Uterus (tissue), 2 donors: ENCODE measurements at regions not wholly inside any gene's neighbourhood (a gene's known extent, or its start where the extent isn't known, plus 50 kb on each side); places are given as distances from the start of the nearest gene placed in this dataset.

Experiments used
- POLR2A ChIP-seq, 2 donors: fragments of 450-650 bp; IDR thresholded peaks; one replicate each; pipeline ENCODE4 v1.6.1; 2016; ENCODE audit warnings: antibody characterized with exemption in 2 of 2, mild to moderate bottlenecking in 1 of 2, moderate library complexity in 1 of 2
- TF ChIP-seq, protein P1 (sequence below), 4 experiments: fragments of 200-600 bp in 2 of 4; fragments of 450-650 bp in 2 of 4; sonication (generic) in 2 of 4; IDR thresholded peaks; one replicate each; pipeline ENCODE4 v1.5.1; 2016 to 2019; ENCODE audit warnings: antibody characterized with exemption in 4 of 4, mild to moderate bottlenecking in 2 of 4, moderate library complexity in 1 of 4

DNA sequence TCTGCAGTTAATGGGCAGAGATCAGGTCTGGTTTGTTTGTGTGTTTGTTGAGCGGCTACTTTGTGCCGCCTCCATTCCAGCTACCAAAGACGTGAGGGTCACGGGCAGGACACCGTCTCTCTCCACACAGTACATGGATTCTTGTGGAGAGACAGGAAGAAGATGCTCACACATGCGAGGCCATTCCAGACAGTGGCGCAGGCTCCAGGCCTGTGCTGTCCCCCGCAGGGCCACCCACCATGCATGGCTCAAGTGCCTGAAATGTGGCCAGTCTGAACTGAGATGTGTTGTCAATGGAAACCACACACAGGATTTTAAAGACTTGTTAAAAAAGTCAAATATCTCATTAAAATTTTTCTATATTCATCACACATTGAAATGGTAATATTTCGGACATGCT is 848.3 kb downstream of the TBC1D22A start:
- TF ChIP-seq, protein P1, sequence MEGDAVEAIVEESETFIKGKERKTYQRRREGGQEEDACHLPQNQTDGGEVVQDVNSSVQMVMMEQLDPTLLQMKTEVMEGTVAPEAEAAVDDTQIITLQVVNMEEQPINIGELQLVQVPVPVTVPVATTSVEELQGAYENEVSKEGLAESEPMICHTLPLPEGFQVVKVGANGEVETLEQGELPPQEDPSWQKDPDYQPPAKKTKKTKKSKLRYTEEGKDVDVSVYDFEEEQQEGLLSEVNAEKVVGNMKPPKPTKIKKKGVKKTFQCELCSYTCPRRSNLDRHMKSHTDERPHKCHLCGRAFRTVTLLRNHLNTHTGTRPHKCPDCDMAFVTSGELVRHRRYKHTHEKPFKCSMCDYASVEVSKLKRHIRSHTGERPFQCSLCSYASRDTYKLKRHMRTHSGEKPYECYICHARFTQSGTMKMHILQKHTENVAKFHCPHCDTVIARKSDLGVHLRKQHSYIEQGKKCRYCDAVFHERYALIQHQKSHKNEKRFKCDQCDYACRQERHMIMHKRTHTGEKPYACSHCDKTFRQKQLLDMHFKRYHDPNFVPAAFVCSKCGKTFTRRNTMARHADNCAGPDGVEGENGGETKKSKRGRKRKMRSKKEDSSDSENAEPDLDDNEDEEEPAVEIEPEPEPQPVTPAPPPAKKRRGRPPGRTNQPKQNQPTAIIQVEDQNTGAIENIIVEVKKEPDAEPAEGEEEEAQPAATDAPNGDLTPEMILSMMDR (IDR thresholded peaks at IDR 0.05) = no peak
- no peak for TF ChIP-seq POLR2A (IDR thresholded peaks at IDR 0.05)
